HG03432 (cell line): ENCODE measurements at regions not wholly inside any gene's neighbourhood (a gene's known extent, or its start where the extent isn't known, plus 50 kb on each side); places are given as distances from the start of the nearest gene placed in this dataset.

Source experiments
- ATAC-seq: cut with Tn5 transposase; IDR thresholded peaks from one replicate; pipeline ENCODE4 v1.9.1; 2021; ENCODE audit warnings: mild to moderate bottlenecking, moderate library complexity; ENCODE audit not compliant: unreplicated experiment

DNA sequence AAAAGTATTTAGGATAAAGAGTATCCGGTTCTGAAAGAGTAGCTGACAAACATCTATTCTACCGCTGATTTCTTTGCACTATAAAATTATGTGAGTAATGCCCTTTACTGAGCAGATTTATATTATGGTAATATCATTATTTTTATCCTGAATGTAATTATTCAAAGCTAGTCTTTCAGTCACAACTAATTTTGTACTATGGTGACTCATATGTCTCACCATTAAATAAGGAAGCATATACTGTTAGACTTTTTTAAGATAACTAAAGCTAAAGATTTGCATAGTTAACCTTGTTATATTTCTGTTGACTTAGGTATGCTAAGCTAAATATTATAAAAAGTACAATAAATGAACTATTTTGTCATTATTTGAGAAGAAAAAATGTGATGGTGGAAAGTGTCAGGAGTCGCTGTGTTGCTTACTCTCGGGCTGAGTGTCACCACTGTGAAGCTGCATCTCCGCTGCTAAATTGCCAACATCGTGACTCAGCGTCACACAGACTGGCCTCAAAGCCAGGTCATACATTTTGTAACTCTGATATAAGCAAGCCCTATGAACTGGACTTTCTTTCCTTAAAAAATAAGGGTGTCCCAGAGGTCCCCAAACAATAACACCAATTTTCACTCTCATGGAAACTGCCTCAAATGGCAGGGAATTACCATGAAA, 69.1 kb upstream of the SSTR1 start:
- ATAC-seq, result peak; percentile 86

DNA sequence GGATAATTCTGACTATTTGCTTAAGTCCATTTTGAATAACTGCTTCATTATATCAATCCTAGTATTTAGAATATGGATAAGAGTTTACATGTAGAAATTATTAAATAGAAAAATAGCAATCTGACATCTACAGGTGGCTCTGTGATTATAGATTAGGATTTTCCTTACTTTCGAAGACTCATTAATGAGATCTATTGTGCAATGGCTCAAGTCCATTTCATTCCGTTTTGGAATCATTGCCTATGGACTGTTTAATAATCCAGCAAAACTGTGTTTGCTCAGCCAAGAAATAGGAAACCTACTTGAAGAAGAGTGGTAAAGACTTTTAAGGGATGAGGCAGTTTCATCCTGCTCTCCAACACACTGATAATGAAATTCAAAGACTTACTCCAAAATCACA, 67.8 kb upstream of the SSTR1 start:
- ATAC-seq, result no peak

DNA sequence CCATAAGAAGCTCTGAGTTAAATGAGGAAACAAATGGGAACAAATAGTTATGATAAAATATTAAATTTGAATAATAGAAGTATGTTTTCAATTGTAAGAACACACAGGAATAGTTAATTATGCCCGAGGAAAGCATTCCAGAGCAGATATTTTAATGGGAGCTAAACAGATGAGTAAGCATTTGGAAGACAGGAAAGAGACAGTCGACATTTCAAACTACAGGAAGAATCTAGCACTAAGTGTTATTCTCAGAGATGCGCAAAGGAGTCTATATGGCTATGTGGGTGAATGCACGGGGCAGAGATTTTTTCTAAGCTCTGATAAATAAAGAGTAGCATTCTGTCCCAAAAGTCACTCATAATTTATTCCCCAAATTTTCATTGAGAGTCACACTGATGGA, 64.5 kb upstream of the SSTR1 start:
- no peak for ATAC-seq

DNA sequence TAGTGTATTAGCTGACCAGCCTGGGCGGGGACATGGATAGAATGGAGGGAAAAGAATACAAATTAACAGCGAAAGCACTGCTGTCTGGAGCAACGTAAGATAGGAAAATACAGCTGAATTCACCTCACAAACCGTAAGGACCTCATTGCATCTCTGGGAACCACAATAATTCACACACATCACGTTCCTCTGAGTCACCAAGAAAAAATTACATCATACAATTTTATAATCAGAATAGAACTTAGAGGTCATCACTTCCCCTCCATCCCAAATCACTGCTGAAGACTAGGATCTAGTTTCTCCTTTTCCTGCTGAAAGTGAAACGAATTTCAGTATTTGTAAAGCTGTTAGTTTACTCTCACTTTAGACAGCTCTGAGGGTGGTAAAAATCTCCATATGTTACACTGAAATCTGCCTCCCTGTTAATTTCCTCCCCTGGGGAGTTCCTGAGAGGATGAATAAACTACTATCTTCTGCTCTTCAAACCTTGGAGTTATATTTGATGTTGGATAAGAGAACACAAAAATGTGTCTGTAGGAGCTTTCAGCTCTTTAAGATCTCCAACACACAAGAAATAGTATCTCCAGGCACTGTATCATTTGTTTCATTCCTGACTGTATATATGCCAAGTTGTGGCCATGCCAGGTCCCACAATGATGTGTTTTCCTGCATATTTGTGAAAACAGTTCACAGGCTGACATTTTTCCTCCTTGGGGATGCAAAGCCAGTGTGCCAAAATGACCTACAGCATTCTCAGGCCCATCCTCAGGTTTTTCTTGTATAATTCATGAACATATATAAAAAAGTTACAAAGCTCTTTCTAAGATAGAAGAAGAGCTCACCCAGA, 63.8 kb upstream of the SSTR1 start:
- no peak for ATAC-seq

DNA sequence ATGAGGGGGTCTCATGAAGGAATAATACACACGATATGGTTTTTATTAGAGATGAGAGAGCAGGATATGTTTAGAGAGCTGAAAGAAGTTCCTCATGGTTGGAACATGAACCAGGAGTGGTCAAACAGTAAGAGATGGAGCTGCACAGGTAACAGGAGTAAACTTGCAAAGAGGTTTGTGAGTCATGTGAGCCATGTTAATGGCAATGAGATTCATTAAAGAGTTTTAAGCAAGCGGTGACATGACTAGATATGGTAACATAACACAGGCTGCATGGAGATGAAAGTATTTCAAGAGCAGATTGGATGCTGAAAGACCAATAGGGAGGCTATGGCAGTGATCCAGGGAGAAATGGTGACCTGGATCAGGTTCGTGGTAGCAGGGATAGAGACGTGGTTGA, 62.6 kb upstream of the SSTR1 start:
- no peak for ATAC-seq

DNA sequence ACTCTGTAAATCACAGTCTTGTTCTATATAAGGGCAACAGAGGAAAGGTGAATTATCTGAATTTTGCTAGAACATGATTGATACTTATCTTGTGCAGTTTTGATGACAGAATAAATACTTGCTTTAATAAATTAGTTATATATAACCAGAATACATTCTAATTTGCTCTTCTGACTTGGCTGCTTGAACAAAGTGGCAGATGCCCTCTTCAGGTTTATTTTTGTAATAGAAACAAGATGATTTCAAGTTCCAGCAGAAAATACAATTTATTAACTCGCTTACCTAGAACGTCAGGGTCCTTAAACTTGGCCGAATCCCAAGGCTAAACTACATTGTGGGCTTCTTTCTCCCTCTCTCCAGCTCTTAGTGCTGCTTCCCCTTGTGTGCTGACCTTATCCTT, 57.6 kb upstream of the SSTR1 start:
- no peak for ATAC-seq
